GM21390 (cell line): ENCODE measurements at regions not wholly inside any gene's neighbourhood (a gene's known extent, or its start where the extent isn't known, plus 50 kb on each side); places are given as distances from the start of the nearest gene placed in this dataset.
"Not testable (repeated sequence)": the region's sequence is repeated elsewhere in the genome, so short reads cannot be mapped to it uniquely, and the experiment has no call there.

ENCODE experiments used
- ATAC-seq: cut with Tn5 transposase; IDR thresholded peaks from one replicate; pipeline ENCODE4 v1.9.1; 2021; ENCODE audit not compliant: unreplicated experiment

GRCh38 chr11:23320131-23320530 is 459.9 kb upstream of the CCDC179 start:
- ATAC-seq = no peak

GRCh38 chr11:23335586-23335985 is 475.3 kb upstream of the CCDC179 start:
- ATAC-seq = not testable (repeated sequence)

GRCh38 chr11:23336961-23337360 is 476.7 kb upstream of the CCDC179 start:
- ATAC-seq = no peak

GRCh38 chr11:23353611-23354010 is 493.3 kb upstream of the CCDC179 start:
- ATAC-seq = no peak

- no peak for ATAC-seq
These were observed 499.0 kb upstream of the CCDC179 start for GRCh38 chr11:23359297-23359696.

- no peak for ATAC-seq
These were observed 503.8 kb upstream of the CCDC179 start for GRCh38 chr11:23364076-23364475.

GRCh38 chr11:23370580-23371275 is 510.5 kb upstream of the CCDC179 start:
- no peak for ATAC-seq

- no peak for ATAC-seq
These were observed 517.6 kb upstream of the CCDC179 start for GRCh38 chr11:23377909-23378308.

- ATAC-seq = no peak
These were observed 530.8 kb upstream of the CCDC179 start for GRCh38 chr11:23391031-23391430.

- no peak for ATAC-seq
These were observed 537.8 kb upstream of the CCDC179 start for GRCh38 chr11:23398052-23398451.

GRCh38 chr11:23399995-23400394 is 539.7 kb upstream of the CCDC179 start:
- ATAC-seq = no peak

- no peak for ATAC-seq
These were observed 543.2 kb upstream of the CCDC179 start for GRCh38 chr11:23403210-23404185.

GRCh38 chr11:23404225-23405160 is 544.2 kb upstream of the CCDC179 start:
- ATAC-seq = no peak

GRCh38 chr11:23405350-23405937 is 545.2 kb upstream of the CCDC179 start:
- ATAC-seq = no peak

GRCh38 chr11:23406131-23406819 is 546.0 kb upstream of the CCDC179 start:
- no peak for ATAC-seq

- no peak for ATAC-seq
These were observed 552.8 kb upstream of the CCDC179 start for GRCh38 chr11:23413057-23413456.

- no peak for ATAC-seq
These were observed 562.8 kb upstream of the CCDC179 start for GRCh38 chr11:23423104-23423503.

GRCh38 chr11:23423656-23424055 is 563.4 kb upstream of the CCDC179 start:
- no peak for ATAC-seq

- no peak for ATAC-seq
These were observed 565.1 kb upstream of the CCDC179 start for GRCh38 chr11:23425381-23425780.

- ATAC-seq = no peak
These were observed 569.3 kb upstream of the CCDC179 start for GRCh38 chr11:23429569-23429968.
